HEK293 (cell line): ENCODE measurements at regions not wholly inside any gene's neighbourhood (a gene's known extent, or its start where the extent isn't known, plus 50 kb on each side); places are given as distances from the start of the nearest gene placed in this dataset.

Experiments
- CTCF ChIA-PET: fragments of 350-600 bp; formaldehyde crosslinking; extraction: SDS; loops from one replicate; lab custom pipeline; 2021; ENCODE audit warnings: antibody characterized with exemption; lab: Yijun Ruan, JAX
- POLR2A ChIA-PET: fragments of 300-600 bp; formaldehyde crosslinking; extraction: SDS; loops from one replicate; lab custom pipeline; 2020; ENCODE audit warnings: antibody characterized with exemption, inconsistent platforms; lab: Yijun Ruan, JAX
- H3K27ac ChIP-seq: fragments of 200-500 bp; sonication (Bioruptor generic); 2 replicates; pipeline ENCODE4 v1.5.1; 2014; ENCODE audit warnings: low read depth, low read length, control low read depth, inconsistent platforms; ENCODE audit errors: extremely low read depth
- H3K36me3 ChIP-seq, 2 experiments: fragments of 200-500 bp in 1 of 2; sonication (Bioruptor generic) in 1 of 2; 1 replicate in 1 of 2; 2 replicates in 1 of 2; pipeline ENCODE4 v1.5.1; 2014 to 2017; ENCODE audit warnings: inconsistent platforms in 2 of 2, low read length in 2 of 2; ENCODE audit not compliant: control insufficient read depth in 2 of 2, insufficient read depth in 1 of 2
- H3K4me1 ChIP-seq: fragments of 200-500 bp; sonication (Bioruptor generic); 2 replicates; pipeline ENCODE4 v1.5.1; 2014; ENCODE audit warnings: mild to moderate bottlenecking, low read length, inconsistent platforms; ENCODE audit not compliant: control insufficient read depth, insufficient read depth
- H3K4me3 ChIP-seq: 2 replicates; pipeline ENCODE4 v1.5.1; 2011; ENCODE audit warnings: low read depth, mild to moderate bottlenecking, control low read depth, low read length, moderate library complexity
- H3K9me3 ChIP-seq: fragments of 200-500 bp; sonication (Bioruptor generic); 2 replicates; pipeline ENCODE4 v1.5.1; 2014; ENCODE audit warnings: low read depth, low read length, inconsistent platforms; ENCODE audit not compliant: control insufficient read depth, insufficient read depth
- BCL11A ChIP-seq: fragments of 450-650 bp; formaldehyde crosslinking; IDR thresholded peaks from 2 replicates; pipeline ENCODE4 v1.5.1; 2016; ENCODE audit warnings: low read depth, missing biosample characterization, missing genetic modification characterization
- HOXA7 ChIP-seq: sonication (generic); formaldehyde crosslinking; IDR thresholded peaks from 2 replicates; pipeline ENCODE4 v1.8.1; 2022; ENCODE audit warnings: missing genetic modification reagents, borderline replicate concordance
- PBX3 ChIP-seq: sonication (generic); formaldehyde crosslinking; IDR thresholded peaks from 2 replicates; pipeline ENCODE4 v1.8.1; 2022; ENCODE audit warnings: mild to moderate bottlenecking, moderate library complexity, missing genetic modification reagents
- SP3 ChIP-seq: fragments of 450-650 bp; formaldehyde crosslinking; IDR thresholded peaks from 2 replicates; pipeline ENCODE4 v1.5.1; 2016; ENCODE audit warnings: missing biosample characterization, missing genetic modification characterization
- ZBTB10 ChIP-seq: fragments of 450-650 bp; formaldehyde crosslinking; IDR thresholded peaks from 2 replicates; pipeline ENCODE4 v1.5.1; 2016; ENCODE audit warnings: missing biosample characterization, missing genetic modification characterization
- ZBTB11 ChIP-seq: fragments of 450-650 bp; formaldehyde crosslinking; conservative IDR thresholded peaks from 2 replicates; pipeline ENCODE4 v1.5.1; 2016; ENCODE audit warnings: low read depth, missing biosample characterization, missing genetic modification characterization
- ZBTB49 ChIP-seq: fragments of 450-650 bp; formaldehyde crosslinking; IDR thresholded peaks from 2 replicates; pipeline ENCODE4 v1.5.1; 2016; ENCODE audit warnings: missing biosample characterization, missing genetic modification characterization, low read depth
- ZBTB7A ChIP-seq: fragments of 450-650 bp; formaldehyde crosslinking; IDR thresholded peaks from 2 replicates; pipeline ENCODE4 v1.5.1; 2016; ENCODE audit warnings: low read depth, missing biosample characterization, missing genetic modification characterization
- ZNF174 ChIP-seq: fragments of 450-650 bp; formaldehyde crosslinking; IDR thresholded peaks from 2 replicates; pipeline ENCODE4 v1.5.0; 2017; ENCODE audit warnings: missing biosample characterization, mild to moderate bottlenecking, missing genetic modification characterization
- ZNF19 ChIP-seq: fragments of 450-650 bp; formaldehyde crosslinking; IDR thresholded peaks from 2 replicates; pipeline ENCODE4; 2016; ENCODE audit warnings: missing biosample characterization, missing genetic modification characterization, low read depth
- ZNF280D ChIP-seq: fragments of 450-650 bp; formaldehyde crosslinking; IDR thresholded peaks from 2 replicates; pipeline ENCODE4 v1.5.1; 2016; ENCODE audit warnings: missing biosample characterization, missing genetic modification characterization
- ZNF354C ChIP-seq: fragments of 450-650 bp; formaldehyde crosslinking; IDR thresholded peaks from 2 replicates; pipeline ENCODE4 v1.5.1; 2016; ENCODE audit warnings: missing biosample characterization, missing genetic modification characterization, low read depth, borderline replicate concordance
- ZNF362 ChIP-seq: fragments of 450-650 bp; formaldehyde crosslinking; IDR thresholded peaks from 2 replicates; pipeline ENCODE4 v1.5.1; 2016; ENCODE audit warnings: missing biosample characterization, missing genetic modification characterization
- ZNF501 ChIP-seq: fragments of 450-650 bp; formaldehyde crosslinking; IDR thresholded peaks from 2 replicates; pipeline ENCODE4 v1.5.1; 2016; ENCODE audit warnings: missing biosample characterization, missing genetic modification characterization
- ZNF555 ChIP-seq: fragments of 450-650 bp; formaldehyde crosslinking; conservative IDR thresholded peaks from 2 replicates; pipeline ENCODE4 v1.5.1; 2017; ENCODE audit warnings: missing biosample characterization, mild to moderate bottlenecking, missing genetic modification characterization, inconsistent platforms
- ZNF654 ChIP-seq: fragments of 450-650 bp; formaldehyde crosslinking; IDR thresholded peaks from 2 replicates; pipeline ENCODE4 v1.5.1; 2016; ENCODE audit warnings: low read depth, missing biosample characterization, missing genetic modification characterization
- ZNF76 ChIP-seq: fragments of 450-650 bp; formaldehyde crosslinking; IDR thresholded peaks from 2 replicates; pipeline ENCODE4; 2016; ENCODE audit warnings: low read depth, missing biosample characterization, missing genetic modification characterization, borderline replicate concordance
- ZNF785 ChIP-seq: fragments of 450-650 bp; formaldehyde crosslinking; IDR thresholded peaks from 2 replicates; pipeline ENCODE4 v1.5.1; 2016; ENCODE audit warnings: missing biosample characterization, missing genetic modification characterization
- ZSCAN23 ChIP-seq: fragments of 450-650 bp; formaldehyde crosslinking; IDR thresholded peaks from 2 replicates; pipeline ENCODE4 v1.5.1; 2016; ENCODE audit warnings: missing biosample characterization, missing genetic modification characterization

GRCh38 chr9:36504156-36504555 is 68.5 kb upstream of the MELK start (continued):
- TF ChIP-seq ZBTB49 (no peak), ZNF501 (no peak), ZNF280D (no peak), HOXA7 (CRISPR knock-in tag) (no peak), ZNF654 (no peak), ZNF76 (tag by site-specific recombination) (no peak), ZBTB7A (no peak), ZNF785 (tag by site-specific recombination) (no peak), ZSCAN23 (tag by site-specific recombination) (no peak)

GRCh38 chr9:36503172-36504088 is 69.3 kb upstream of the MELK start:
- Histone ChIP-seq H3K9me3 (no peaks in the 10 kb centered on the region), H3K27ac (no peak overlapping the region), H3K36me3 (no peaks in the 10 kb centered on the region), H3K4me3 (no peak overlapping the region), H3K4me1 (no peaks in the 10 kb centered on the region)
- ChIA-PET POLR2A (interaction anchor here (0.7 kb wide), 1 partner anchor 76 kb away, joined by 6 read pairs; no protein-coding TSS in a partner anchor), CTCF (interaction anchor here (0.7 to 0.9 kb wide), 2 partner anchors 52 to 53 kb away, joined by 3 read pairs; no protein-coding TSS in a partner anchor)
- no peak for TF ChIP-seq ZNF354C (tag by site-specific recombination)
- TF ChIP-seq ZNF19 (tag by site-specific recombination): no peak
- no peak for TF ChIP-seq ZBTB10 (tag by site-specific recombination)
- TF ChIP-seq ZNF174 (tag by site-specific recombination): no peak
- no peak for TF ChIP-seq ZNF362 (tag by site-specific recombination)
- TF ChIP-seq SP3 (tag by site-specific recombination): no peak
- TF ChIP-seq ZBTB11 (tag by site-specific recombination): no peak
- TF ChIP-seq BCL11A: no peak
- TF ChIP-seq ZNF555: no peak
- TF ChIP-seq PBX3 (CRISPR knock-in tag): no peak
